Esophagus (tissue), 2 donors: ENCODE measurements at regions not wholly inside any gene's neighbourhood (a gene's known extent, or its start where the extent isn't known, plus 50 kb on each side); places are given as distances from the start of the nearest gene placed in this dataset.
"Not testable (repeated sequence)": the region's sequence is repeated elsewhere in the genome, so short reads cannot be mapped to it uniquely, and the experiment has no call there.

Source experiments
- H3K27ac ChIP-seq, 2 donors: one replicate each; pipeline ENCODE4 v1.5.1; 2013; ENCODE audit warnings: low read depth in 2 of 2, mild to moderate bottlenecking in 2 of 2, inconsistent platforms in 1 of 2, low read length in 1 of 2, moderate library complexity in 1 of 2
- H3K27me3 ChIP-seq, 2 donors: one replicate each; pipeline ENCODE4 v1.6.1; 2013; ENCODE audit warnings: low read length in 2 of 2, control low read depth in 1 of 2, mild to moderate bottlenecking in 1 of 2; ENCODE audit not compliant: insufficient read depth in 2 of 2, control insufficient read depth in 1 of 2
- H3K36me3 ChIP-seq, 2 donors: one replicate each; pipeline ENCODE4 v1.6.1; 2013; ENCODE audit warnings: low read length in 1 of 2; ENCODE audit not compliant: control insufficient read depth in 2 of 2, insufficient read depth in 2 of 2
- H3K4me1 ChIP-seq, 2 donors: one replicate each; pipeline ENCODE4 v1.6.1; 2013; ENCODE audit warnings: low read length in 1 of 2; ENCODE audit not compliant: control insufficient read depth in 2 of 2, insufficient read depth in 2 of 2
- H3K4me3 ChIP-seq, 2 donors: one replicate each; pipeline ENCODE4 v1.5.1; 2013; ENCODE audit warnings: low read length in 2 of 2, mild to moderate bottlenecking in 2 of 2, low read depth in 1 of 2, moderate library complexity in 1 of 2
- H3K9me3 ChIP-seq, 2 donors: one replicate each; pipeline ENCODE4 v1.6.1; 2013; ENCODE audit warnings: mild to moderate bottlenecking in 2 of 2, low read depth in 1 of 2, low read length in 1 of 2, moderate library complexity in 1 of 2; ENCODE audit not compliant: control insufficient read depth in 2 of 2, insufficient read depth in 1 of 2
- WGBS, 2 donors: extraction: QIAGEN DNeasy Blood & Tissue Kit; methylation state at CpG; one replicate each; pipeline ENCODE4 v1.1.7; 2013; 5-methylcytosine and 5-hydroxymethylcytosine counted together
- donor health status: healthy with polysubstance abuse.
- donor health status: Bipolar disorder and iron deficiency.

DNA sequence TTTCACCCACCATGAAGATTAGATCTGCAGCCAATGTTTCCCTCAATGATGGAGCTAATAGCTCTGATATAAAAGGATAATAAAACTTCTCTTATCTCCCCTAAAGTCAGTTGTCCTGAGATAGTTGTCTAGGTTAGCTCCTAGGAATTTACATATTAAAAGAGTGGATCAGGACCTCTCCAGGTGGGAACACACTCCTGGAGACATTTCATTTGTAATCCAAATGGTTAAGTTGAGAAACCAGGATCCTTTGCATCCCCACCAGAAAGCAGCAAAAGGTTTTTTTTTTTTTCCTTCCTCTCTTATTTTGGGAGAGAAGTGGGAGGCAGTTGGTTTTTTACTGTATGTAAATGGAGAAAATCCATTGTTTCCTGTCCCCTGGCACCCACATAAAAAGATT lies 182.5 kb upstream of the FBXL17 start:
- Histone ChIP-seq H3K27ac (no peak overlapping the region), H3K27me3 (no peaks in the 10 kb centered on the region), H3K36me3 (no peaks in the 10 kb centered on the region), H3K4me3 (no peak overlapping the region), H3K9me3 (no peaks in the 10 kb centered on the region), H3K4me1 (no peaks in the 10 kb centered on the region)

DNA sequence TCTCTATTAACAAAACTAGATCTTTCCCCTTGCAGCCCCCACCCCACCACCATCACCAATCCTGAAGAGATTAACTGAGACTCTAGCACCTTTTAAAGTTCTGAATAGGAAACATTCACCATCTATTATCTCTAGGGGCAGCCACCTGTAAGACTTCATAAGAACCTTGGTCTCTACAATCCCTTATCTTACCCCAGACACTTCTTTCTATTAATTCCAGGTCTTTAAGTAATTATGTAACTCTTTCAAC lies 180.2 kb upstream of the FBXL17 start:
- H3K27ac ChIP-seq: no peak overlapping the region

DNA sequence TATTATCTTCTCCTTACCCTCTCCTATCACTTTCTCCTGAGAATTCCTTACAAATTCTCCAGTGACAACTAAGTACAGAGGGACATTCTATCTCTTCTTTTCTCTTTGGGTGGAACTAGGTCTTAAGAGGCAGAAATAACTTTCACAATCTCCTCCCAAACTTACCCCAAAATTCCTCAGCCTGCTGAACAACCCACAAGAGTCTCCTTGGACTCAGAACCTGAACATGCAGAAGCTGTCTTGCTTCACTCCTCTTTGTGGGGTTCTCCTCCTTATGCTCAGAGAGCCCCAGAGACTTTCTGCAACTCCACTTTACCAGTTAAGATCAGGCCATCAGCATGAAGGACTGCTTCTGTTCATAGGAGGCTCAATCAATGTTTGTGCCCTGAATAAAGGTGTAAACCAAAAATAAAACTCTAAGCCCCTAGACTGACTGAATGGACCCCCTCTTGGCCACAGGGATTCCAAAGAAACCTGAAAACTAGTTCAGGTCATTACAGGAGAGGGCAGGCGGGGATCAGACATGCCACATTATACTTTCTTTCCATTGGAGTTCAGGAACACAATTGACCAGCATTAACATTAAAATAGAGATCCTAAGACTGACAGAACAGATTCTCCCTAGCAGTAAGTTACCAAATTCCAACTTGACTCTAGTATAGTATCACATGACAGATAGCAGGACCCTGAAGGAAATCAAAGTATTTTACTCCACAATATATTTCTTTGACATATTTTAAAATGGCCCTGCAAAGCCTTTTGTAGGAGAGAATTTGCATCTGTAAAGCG lies 179.7 kb upstream of the FBXL17 start:
- H3K4me3 ChIP-seq: no peak overlapping the region
- WGBS, 2 donors: 82 to 84% methylated on average over 2 of the region's 2 CpGs
- no peaks in the 10 kb centered on the region for H3K27me3 ChIP-seq
- H3K9me3 ChIP-seq: no peaks in the 10 kb centered on the region
- no peak overlapping the region for H3K27ac ChIP-seq
- no peaks in the 10 kb centered on the region for H3K36me3 ChIP-seq
- no peaks in the 10 kb centered on the region for H3K4me1 ChIP-seq

More for the DNA sequence above, 180.2 kb upstream of the FBXL17 start:
- Histone ChIP-seq H3K27me3 (no peaks in the 10 kb centered on the region), H3K36me3 (no peaks in the 10 kb centered on the region), H3K4me1 (no peaks in the 10 kb centered on the region), H3K9me3 (no peaks in the 10 kb centered on the region), H3K4me3 (no peak overlapping the region)

DNA sequence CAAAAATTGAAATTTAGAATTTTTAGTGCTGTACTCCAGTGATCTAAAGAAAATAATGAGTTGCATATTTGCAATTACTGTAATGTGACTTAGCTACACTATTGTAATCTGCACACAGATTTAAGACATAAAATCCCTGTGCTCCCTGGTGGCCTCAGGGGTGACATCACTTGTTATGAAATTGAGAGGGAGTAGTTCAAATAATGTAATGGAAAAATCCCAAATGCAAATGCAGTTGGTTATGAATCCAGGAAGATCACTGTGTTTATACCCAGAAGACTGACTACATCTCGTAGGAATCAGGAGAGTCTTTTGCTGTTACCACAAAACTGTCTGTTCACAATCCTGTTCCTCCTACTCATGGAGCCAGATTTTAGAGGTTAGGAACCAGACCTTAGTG lies 178.7 kb upstream of the FBXL17 start:
- Histone ChIP-seq H3K4me3 (no peak overlapping the region), H3K27ac (no peak overlapping the region), H3K27me3 (no peaks in the 10 kb centered on the region), H3K9me3 (no peaks in the 10 kb centered on the region), H3K4me1 (no peaks in the 10 kb centered on the region), H3K36me3 (no peaks in the 10 kb centered on the region)
- WGBS, 2 donors: 60 to 76% methylated on average over 1 of the region's 1 CpG

DNA sequence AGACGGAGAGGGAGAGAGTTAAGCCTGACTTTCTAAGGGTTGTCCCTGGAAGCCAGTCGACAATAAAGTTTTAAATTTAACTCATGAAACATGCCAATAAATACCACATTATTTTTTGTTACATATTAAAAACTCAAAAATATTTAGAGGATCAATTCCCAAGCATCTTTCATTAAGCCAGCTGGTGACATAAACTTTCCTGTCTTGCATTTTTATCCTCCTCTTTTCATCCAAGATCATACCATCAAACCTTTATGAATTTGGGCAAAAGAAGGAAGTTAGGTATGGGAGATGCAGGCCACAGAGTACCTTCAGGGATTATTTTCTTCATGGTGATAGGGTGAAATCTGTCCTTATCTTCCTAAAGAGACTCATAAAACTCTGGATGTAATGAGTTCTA lies 178.3 kb upstream of the FBXL17 start:
- no peak overlapping the region for H3K27ac ChIP-seq
- H3K4me3 ChIP-seq: no peak overlapping the region

DNA sequence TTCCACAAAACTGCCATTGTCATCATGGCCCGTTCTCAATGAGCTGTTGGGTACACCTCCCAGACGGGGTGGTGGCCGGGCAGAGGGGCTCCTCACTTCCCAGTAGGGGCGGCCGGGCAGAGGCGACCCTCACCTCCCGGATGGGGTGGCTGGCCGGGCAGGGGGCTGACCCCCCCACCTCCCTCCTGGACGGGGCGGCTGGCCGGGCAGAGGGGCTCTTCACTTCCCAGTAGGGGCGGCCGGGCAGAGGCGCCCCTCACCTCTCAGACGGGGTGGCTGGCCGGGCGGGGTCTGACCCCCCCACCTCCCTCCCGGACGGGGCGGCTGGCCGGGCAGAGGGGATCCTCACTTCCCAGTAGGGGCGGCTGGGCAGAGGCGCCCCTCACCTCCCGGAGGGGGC lies 176.9 kb upstream of the FBXL17 start:
- WGBS, 2 donors: 95 to 96% methylated on average over 7 to 21 of the region's 24 CpGs
- H3K4me1 ChIP-seq, H3K27ac ChIP-seq, H3K36me3 ChIP-seq, H3K27me3 ChIP-seq, H3K9me3 ChIP-seq, H3K4me3 ChIP-seq: not testable (repeated sequence)

More for the DNA sequence above, 178.3 kb upstream of the FBXL17 start:
- H3K9me3 ChIP-seq: no peaks in the 10 kb centered on the region
- no peaks in the 10 kb centered on the region for H3K4me1 ChIP-seq
- WGBS, 2 donors: 59 to 64% methylated on average over 2 of the region's 2 CpGs
- no peaks in the 10 kb centered on the region for H3K36me3 ChIP-seq
- no peaks in the 10 kb centered on the region for H3K27me3 ChIP-seq

DNA sequence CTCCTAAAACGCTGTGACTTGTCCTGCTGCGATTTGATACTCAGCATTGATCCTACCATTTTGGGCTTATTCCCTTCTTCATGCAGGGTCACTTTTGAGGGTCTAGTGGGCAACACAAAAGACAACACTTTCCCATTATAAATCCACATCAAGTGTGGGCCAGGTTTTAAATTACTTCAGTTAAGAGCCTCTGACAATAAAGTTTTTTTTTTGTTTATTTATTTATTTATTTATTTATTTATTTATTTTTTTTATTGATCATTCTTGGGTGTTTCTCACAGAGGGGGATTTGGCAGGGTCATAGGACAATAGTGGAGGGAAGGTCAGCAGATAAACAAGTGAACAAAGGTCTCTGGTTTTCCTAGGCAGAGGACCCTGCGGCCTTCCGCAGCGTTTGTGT lies 176.2 kb upstream of the FBXL17 start:
- H3K9me3 ChIP-seq, H3K27me3 ChIP-seq, H3K27ac ChIP-seq, H3K36me3 ChIP-seq, H3K4me1 ChIP-seq, H3K4me3 ChIP-seq: not testable (repeated sequence)
- 92 to 98% methylated on average over 2 of the region's 5 CpGs for WGBS, 2 donors

DNA sequence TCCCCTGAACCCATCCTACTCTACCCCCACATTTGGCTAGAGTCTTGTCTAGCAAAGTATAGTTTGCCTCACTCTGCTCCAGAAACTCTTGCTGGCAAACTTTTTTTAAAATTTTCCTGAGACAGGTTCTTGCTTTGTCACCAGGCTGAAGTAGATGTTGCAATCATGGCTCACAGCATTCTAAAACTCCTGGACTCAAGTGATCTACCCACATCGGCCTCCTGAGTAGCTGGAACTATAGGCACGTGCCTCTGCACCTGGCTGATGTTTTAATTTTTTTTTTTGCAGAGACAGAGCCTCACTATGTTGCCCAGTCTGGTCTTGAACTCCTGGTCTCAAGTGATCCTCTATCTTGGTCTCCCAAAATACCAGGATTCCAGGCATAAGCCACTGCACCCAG lies 175.8 kb upstream of the FBXL17 start:
- no peak overlapping the region for H3K4me3 ChIP-seq
- whole genome bisulfite sequencing, 2 donors: 82 to 85% methylated on average over 2 of the region's 2 CpGs
- H3K4me1 ChIP-seq: no peaks in the 10 kb centered on the region
- no peaks in the 10 kb centered on the region for H3K9me3 ChIP-seq
- H3K36me3 ChIP-seq: no peaks in the 10 kb centered on the region
- H3K27ac ChIP-seq: no peak overlapping the region
- H3K27me3 ChIP-seq: no peaks in the 10 kb centered on the region

DNA sequence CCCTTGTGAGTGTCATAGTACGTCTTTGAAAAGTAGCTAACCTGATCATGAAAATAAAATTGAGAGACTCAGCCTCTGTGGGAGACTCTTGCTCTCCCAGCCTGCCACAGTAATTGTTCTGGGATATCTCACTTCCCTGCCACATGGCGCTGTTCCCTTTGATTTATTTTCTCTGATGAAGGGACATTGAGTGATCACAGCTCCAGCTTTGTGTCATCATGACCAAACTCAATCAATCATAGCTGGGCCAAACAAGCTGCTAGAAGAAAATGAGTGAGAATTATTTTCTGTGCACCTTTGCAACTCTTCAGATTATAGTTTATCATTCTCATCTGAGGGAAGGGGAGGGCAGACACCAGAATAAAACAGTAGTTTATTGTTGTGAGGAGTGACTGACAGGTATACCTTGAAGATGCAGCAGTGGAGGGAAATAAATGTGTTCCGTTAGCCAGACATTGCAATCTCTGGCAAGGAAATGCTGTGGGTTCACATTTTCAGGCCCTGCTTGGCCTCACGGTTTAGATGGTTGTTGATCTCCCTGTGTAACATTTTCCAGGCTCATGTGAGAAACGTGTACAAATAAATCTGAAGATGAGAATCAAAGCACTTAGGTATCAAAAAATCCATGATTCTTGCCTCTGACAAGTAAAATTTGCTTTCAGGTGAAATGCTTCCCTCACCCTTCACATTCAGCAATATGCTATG lies 174.7 kb upstream of the FBXL17 start:
- Histone ChIP-seq H3K9me3 (no peaks in the 10 kb centered on the region), H3K36me3 (no peaks in the 10 kb centered on the region), H3K4me1 (no peaks in the 10 kb centered on the region), H3K27ac (no peak overlapping the region), H3K4me3 (no peak overlapping the region), H3K27me3 (no peaks in the 10 kb centered on the region)
- 56 to 59% methylated on average over 5 of the region's 5 CpGs for WGBS, 2 donors
